ENCODE measurements at regions not wholly inside any gene's neighbourhood (a gene's known extent, or its start where the extent isn't known, plus 50 kb on each side); places are given as distances from the start of the nearest gene placed in this dataset.

GRCh38 chr6:27728442-27728841 lies 183.8 kb downstream of the OR2B2 start:
- TF ChIP-seq CTCF (IDR thresholded peaks at IDR 0.05) (no peak), POLR2A (IDR thresholded peaks at IDR 0.05) (no peak)

Measured in esophagus squamous epithelium (tissue), 4 donors.